IMR-90 (cell line): ENCODE measurements at regions not wholly inside any gene's neighbourhood (a gene's known extent, or its start where the extent isn't known, plus 50 kb on each side); places are given as distances from the start of the nearest gene placed in this dataset.
A peak's percentile ranks its signal among the peaks of the same experiment; 100 is the strongest.

Source experiments
- ATAC-seq: fragments of 200-7000 bp; cut with Tn5 transposase; 2 replicates; pipeline ENCODE4 v1.9.1; 2020; ENCODE audit warnings: low read depth, mild to moderate bottlenecking, moderate library complexity
- BruUV-seq: library from RNA; stranded (reverse); fragments of 400-500 nt; replicated peaks from 2 replicates; lab custom pipeline; 2021; lab: Mats Ljungman, UMichigan
- CTCF ChIA-PET: fragments of 300-600 bp; formaldehyde crosslinking; extraction: SDS; loops from one replicate; lab custom pipeline; 2021; ENCODE audit warnings: antibody characterized with exemption; lab: Yijun Ruan, JAX
- POLR2A ChIA-PET: fragments of 300-600 bp; sonication (Branson Sonifier 250); formaldehyde crosslinking; loops from one replicate; lab custom pipeline; 2022; ENCODE audit warnings: antibody characterized with exemption; ENCODE audit not compliant: unreplicated experiment; lab: Charles Lee
- DNase-seq: peaks from one replicate; pipeline ENCODE4 v3.0.0; 2013
- H2AFZ ChIP-seq: replicated peaks from 2 replicates; pipeline ENCODE3; 2013; ENCODE audit warnings: low read length, mild to moderate bottlenecking; ENCODE audit not compliant: poor library complexity
- H2AK5ac ChIP-seq: 2 replicates; pipeline ENCODE4 v1.6.1; 2013; ENCODE audit warnings: low read depth, low read length, inconsistent platforms
- H2AK9ac ChIP-seq: replicated peaks from 2 replicates; pipeline ENCODE3; 2013; ENCODE audit warnings: mild to moderate bottlenecking, low read depth, low read length, moderate library complexity; ENCODE audit not compliant: poor library complexity
- H2BK120ac ChIP-seq: 2 replicates; pipeline ENCODE4 v1.6.1; 2013; ENCODE audit warnings: low read depth, low read length, inconsistent platforms
- H2BK15ac ChIP-seq: 3 replicates; pipeline ENCODE4 v1.6.1; 2013; ENCODE audit warnings: low read depth, low read length, inconsistent platforms
- H2BK20ac ChIP-seq: 2 replicates; pipeline ENCODE4 v1.6.1; 2013; ENCODE audit warnings: low read depth, mild to moderate bottlenecking, inconsistent platforms, low read length, moderate library complexity
- H2BK5ac ChIP-seq: 2 replicates; pipeline ENCODE4 v1.6.1; 2013; ENCODE audit warnings: mild to moderate bottlenecking, low read depth, low read length, inconsistent platforms; ENCODE audit not compliant: poor library complexity, severe bottlenecking
- H3K14ac ChIP-seq: replicated peaks from 2 replicates; pipeline ENCODE4 v1.6.1; 2013; ENCODE audit warnings: low read depth, low read length, inconsistent platforms
- H3K18ac ChIP-seq: 2 replicates; pipeline ENCODE4 v1.6.1; 2013; ENCODE audit warnings: low read depth, low read length, control low read depth
- H3K23ac ChIP-seq: 2 replicates; pipeline ENCODE4 v1.6.1; 2013; ENCODE audit warnings: low read depth, low read length, inconsistent platforms
- H3K27ac ChIP-seq: 2 replicates; pipeline ENCODE4 v1.5.1; 2013; ENCODE audit warnings: mild to moderate bottlenecking, control low read depth, low read length; ENCODE audit not compliant: insufficient read depth
- H3K27me3 ChIP-seq: 2 replicates; pipeline ENCODE4 v1.6.1; 2013; ENCODE audit warnings: low read length; ENCODE audit not compliant: control insufficient read depth, insufficient read depth
- H3K36me3 ChIP-seq: 2 replicates; pipeline ENCODE4 v1.6.1; 2013; ENCODE audit warnings: low read length, mixed read lengths; ENCODE audit not compliant: control insufficient read depth, insufficient read depth
- H3K4ac ChIP-seq: 2 replicates; pipeline ENCODE4 v1.6.1; 2013; ENCODE audit warnings: low read depth, low read length, inconsistent platforms
- H3K4me1 ChIP-seq: 2 replicates; pipeline ENCODE4 v1.6.1; 2013; ENCODE audit warnings: low read length, mixed read lengths; ENCODE audit not compliant: control insufficient read depth, insufficient read depth
- H3K4me2 ChIP-seq: 2 replicates; pipeline ENCODE4 v1.6.1; 2013; ENCODE audit warnings: low read depth, mild to moderate bottlenecking, control low read depth, low read length, moderate library complexity
- H3K4me3 ChIP-seq: 2 replicates; pipeline ENCODE4 v1.5.1; 2013; ENCODE audit warnings: low read depth, mild to moderate bottlenecking, control low read depth, low read length, moderate library complexity; ENCODE audit not compliant: insufficient read depth
- H3K56ac ChIP-seq: 2 replicates; pipeline ENCODE4 v1.6.1; 2013; ENCODE audit warnings: low read length, inconsistent platforms; ENCODE audit not compliant: insufficient read depth; ENCODE audit errors: extremely low read depth
- H3K79me1 ChIP-seq, 2 experiments: 2 replicates each; pipeline ENCODE4 v1.6.1; 2013; ENCODE audit warnings: low read length in 2 of 2, inconsistent platforms in 1 of 2, low read depth in 1 of 2
- H3K9ac ChIP-seq: 2 replicates; pipeline ENCODE4 v1.6.1; 2013; ENCODE audit warnings: low read depth, low read length, control low read depth
- H3K9me1 ChIP-seq: 2 replicates; pipeline ENCODE4 v1.6.1; 2013; ENCODE audit warnings: low read length, inconsistent platforms; ENCODE audit not compliant: insufficient read depth
- H3K9me3 ChIP-seq: 2 replicates; pipeline ENCODE4 v1.6.1; 2013; ENCODE audit warnings: low read length; ENCODE audit not compliant: control insufficient read depth, insufficient read depth
- H4K20me1 ChIP-seq: 2 replicates; pipeline ENCODE4 v1.6.1; 2013; ENCODE audit warnings: low read length, inconsistent platforms; ENCODE audit not compliant: insufficient read depth
- H4K5ac ChIP-seq: 2 replicates; pipeline ENCODE4 v1.6.1; 2013; ENCODE audit warnings: mild to moderate bottlenecking, low read depth, low read length, control low read depth
- H4K8ac ChIP-seq, 2 experiments: 2 replicates each; pipeline ENCODE4 v1.6.1; 2013; ENCODE audit warnings: low read depth in 2 of 2, low read length in 2 of 2, control low read depth in 1 of 2, inconsistent platforms in 1 of 2
- H4K91ac ChIP-seq: 2 replicates; pipeline ENCODE4 v1.6.1; 2013; ENCODE audit warnings: low read depth, low read length, inconsistent platforms; ENCODE audit not compliant: insufficient read depth
- BHLHE40 ChIP-seq: fragments of 150-350 bp; IDR thresholded peaks from 2 replicates; pipeline ENCODE4 v1.6.1; 2016; ENCODE audit warnings: mild to moderate bottlenecking, low read depth, low read length
- CEBPB ChIP-seq: IDR thresholded peaks from 2 replicates; pipeline ENCODE4 v1.6.1; 2012; ENCODE audit warnings: low read depth, low read length, improper control_type of control experiment
- RAD21 ChIP-seq: IDR thresholded peaks from 2 replicates; pipeline ENCODE4 v1.6.1; 2012; ENCODE audit warnings: low read length, improper control_type of control experiment
- RCOR1 ChIP-seq: IDR thresholded peaks from 2 replicates; pipeline ENCODE4 v1.6.1; 2012; ENCODE audit warnings: mild to moderate bottlenecking, low read length, improper control_type of control experiment; ENCODE audit not compliant: insufficient replicate concordance
- SMC3 ChIP-seq: fragments of 150-350 bp; IDR thresholded peaks from 2 replicates; pipeline ENCODE4 v1.6.1; 2016; ENCODE audit warnings: low read depth, mild to moderate bottlenecking, antibody characterized with exemption, low read length, moderate library complexity
- dilution Hi-C: fragments of 300-500 bp; cut with HindIII; formaldehyde crosslinking; loops from one replicate; pipeline ENCODE4 v1.14.3; 2018; ENCODE audit warnings: low sequenced_read_pairs; ENCODE audit not compliant: unreplicated experiment
- in situ Hi-C: fragments of 300-500 bp; cut with MboI; formaldehyde crosslinking; loops from 3 replicates; pipeline ENCODE4 v1.14.3; 2019; ENCODE audit warnings: low sequenced_read_pairs, inconsistent platforms, mixed read lengths
- intact Hi-C: fragments of 100-400 bp; cut with micrococcal nuclease; formaldehyde crosslinking; loops from 2 replicates; pipeline ENCODE4 v1.10.0; 2022
- TF ChIP-seq, protein P1 (sequence below): fragments of 150-350 bp; IDR thresholded peaks from 2 replicates; pipeline ENCODE4 v1.6.1; 2017; ENCODE audit warnings: mild to moderate bottlenecking, antibody characterized with exemption, low read length, low read depth
- TF ChIP-seq, protein P2 (sequence below): fragments of 150-350 bp; IDR thresholded peaks from 2 replicates; pipeline ENCODE4 v1.6.1; 2016; ENCODE audit warnings: low read depth, mild to moderate bottlenecking, low read length, moderate library complexity, borderline replicate concordance
- TF ChIP-seq, protein P3 (sequence below): conservative IDR thresholded peaks from 2 replicates; pipeline ENCODE4 v1.5.1; 2012; ENCODE audit warnings: mild to moderate bottlenecking, low read depth, low read length, improper control_type of control experiment

DNA sequence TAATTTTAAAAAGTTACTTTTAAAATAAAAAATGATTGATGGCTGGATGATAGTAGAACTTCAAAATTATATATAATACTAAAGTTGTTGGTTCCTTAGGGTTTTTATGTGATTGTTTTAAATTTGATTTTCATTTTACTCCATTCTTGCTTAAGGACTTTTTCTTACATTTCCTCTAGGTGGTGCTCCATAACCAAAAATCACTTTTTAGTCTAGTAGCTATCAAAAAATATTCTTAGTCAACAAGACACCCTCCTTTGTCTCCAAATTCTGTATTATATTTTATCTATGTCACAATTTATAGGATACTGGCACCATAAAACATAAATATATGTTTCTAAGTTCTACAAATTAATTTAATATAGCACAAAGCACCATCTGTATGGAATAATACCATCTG is 67.2 kb upstream of the BRWD3 start:
- Histone ChIP-seq H2AK9ac (no peak overlapping the region), H2BK15ac (no peak overlapping the region), H3K4ac (no peak overlapping the region), H3K4me3 (no peak overlapping the region), H4K5ac (no peak overlapping the region), H2BK20ac (no peak overlapping the region), H3K4me2 (no peak overlapping the region), H3K56ac (no peak overlapping the region), H4K8ac (no peak overlapping the region), H4K91ac (no peak overlapping the region), H2AFZ (no peak overlapping the region), H3K14ac (no peak overlapping the region), H3K27me3 (no peaks in the 10 kb centered on the region; the same call in 1 of the 2 replicates), H3K36me3 (no peaks in the 10 kb centered on the region), H3K23ac (no peak overlapping the region), H3K9me3 (no peaks in the 10 kb centered on the region), H4K20me1 (no peaks in the 10 kb centered on the region), H3K9me1 (no peaks in the 10 kb centered on the region), H2BK5ac (no peak overlapping the region), H3K79me1 (no peaks in the 10 kb centered on the region), H2BK120ac (no peak overlapping the region), H2AK5ac (no peak overlapping the region), H3K27ac (no peak overlapping the region), H3K18ac (no peak overlapping the region), H3K9ac (no peak overlapping the region), H3K4me1 (no peaks in the 10 kb centered on the region)
- BruUV-seq = no TSS peak
- intact Hi-C loops (loop anchor here (1.0 to 10.0 kb wide), 3 partner anchors 243 to 538 kb away; no protein-coding TSS in a partner anchor), in situ Hi-C loops (no loop called here), dilution Hi-C loops (no loop called here)
- ChIA-PET POLR2A (no interaction called here), CTCF (interaction anchor here (0.9 to 1.3 kb wide), 2 partner anchors 9 to 456 kb away, joined by 3 to 4 read pairs; no protein-coding TSS in a partner anchor)
- ATAC-seq (peak; percentile 48; the same call in 1 of the 2 replicates), DNase-seq (peak; percentile 44)
- TF ChIP-seq, protein P1, sequence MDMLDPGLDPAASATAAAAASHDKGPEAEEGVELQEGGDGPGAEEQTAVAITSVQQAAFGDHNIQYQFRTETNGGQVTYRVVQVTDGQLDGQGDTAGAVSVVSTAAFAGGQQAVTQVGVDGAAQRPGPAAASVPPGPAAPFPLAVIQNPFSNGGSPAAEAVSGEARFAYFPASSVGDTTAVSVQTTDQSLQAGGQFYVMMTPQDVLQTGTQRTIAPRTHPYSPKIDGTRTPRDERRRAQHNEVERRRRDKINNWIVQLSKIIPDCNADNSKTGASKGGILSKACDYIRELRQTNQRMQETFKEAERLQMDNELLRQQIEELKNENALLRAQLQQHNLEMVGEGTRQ = no peak
- TF ChIP-seq RAD21 (peak; percentile 62), CEBPB (no peak), BHLHE40 (no peak), RCOR1 (no peak), SMC3 (peak; percentile 40; the same call in 1 of the 2 replicates)
- TF ChIP-seq, protein P2, sequence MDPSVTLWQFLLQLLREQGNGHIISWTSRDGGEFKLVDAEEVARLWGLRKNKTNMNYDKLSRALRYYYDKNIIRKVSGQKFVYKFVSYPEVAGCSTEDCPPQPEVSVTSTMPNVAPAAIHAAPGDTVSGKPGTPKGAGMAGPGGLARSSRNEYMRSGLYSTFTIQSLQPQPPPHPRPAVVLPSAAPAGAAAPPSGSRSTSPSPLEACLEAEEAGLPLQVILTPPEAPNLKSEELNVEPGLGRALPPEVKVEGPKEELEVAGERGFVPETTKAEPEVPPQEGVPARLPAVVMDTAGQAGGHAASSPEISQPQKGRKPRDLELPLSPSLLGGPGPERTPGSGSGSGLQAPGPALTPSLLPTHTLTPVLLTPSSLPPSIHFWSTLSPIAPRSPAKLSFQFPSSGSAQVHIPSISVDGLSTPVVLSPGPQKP = no peak
- TF ChIP-seq, protein P3, sequence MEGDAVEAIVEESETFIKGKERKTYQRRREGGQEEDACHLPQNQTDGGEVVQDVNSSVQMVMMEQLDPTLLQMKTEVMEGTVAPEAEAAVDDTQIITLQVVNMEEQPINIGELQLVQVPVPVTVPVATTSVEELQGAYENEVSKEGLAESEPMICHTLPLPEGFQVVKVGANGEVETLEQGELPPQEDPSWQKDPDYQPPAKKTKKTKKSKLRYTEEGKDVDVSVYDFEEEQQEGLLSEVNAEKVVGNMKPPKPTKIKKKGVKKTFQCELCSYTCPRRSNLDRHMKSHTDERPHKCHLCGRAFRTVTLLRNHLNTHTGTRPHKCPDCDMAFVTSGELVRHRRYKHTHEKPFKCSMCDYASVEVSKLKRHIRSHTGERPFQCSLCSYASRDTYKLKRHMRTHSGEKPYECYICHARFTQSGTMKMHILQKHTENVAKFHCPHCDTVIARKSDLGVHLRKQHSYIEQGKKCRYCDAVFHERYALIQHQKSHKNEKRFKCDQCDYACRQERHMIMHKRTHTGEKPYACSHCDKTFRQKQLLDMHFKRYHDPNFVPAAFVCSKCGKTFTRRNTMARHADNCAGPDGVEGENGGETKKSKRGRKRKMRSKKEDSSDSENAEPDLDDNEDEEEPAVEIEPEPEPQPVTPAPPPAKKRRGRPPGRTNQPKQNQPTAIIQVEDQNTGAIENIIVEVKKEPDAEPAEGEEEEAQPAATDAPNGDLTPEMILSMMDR = peak; percentile 59
